ENCODE measurements at regions not wholly inside any gene's neighbourhood (a gene's known extent, or its start where the extent isn't known, plus 50 kb on each side); places are given as distances from the start of the nearest gene placed in this dataset.

DNA sequence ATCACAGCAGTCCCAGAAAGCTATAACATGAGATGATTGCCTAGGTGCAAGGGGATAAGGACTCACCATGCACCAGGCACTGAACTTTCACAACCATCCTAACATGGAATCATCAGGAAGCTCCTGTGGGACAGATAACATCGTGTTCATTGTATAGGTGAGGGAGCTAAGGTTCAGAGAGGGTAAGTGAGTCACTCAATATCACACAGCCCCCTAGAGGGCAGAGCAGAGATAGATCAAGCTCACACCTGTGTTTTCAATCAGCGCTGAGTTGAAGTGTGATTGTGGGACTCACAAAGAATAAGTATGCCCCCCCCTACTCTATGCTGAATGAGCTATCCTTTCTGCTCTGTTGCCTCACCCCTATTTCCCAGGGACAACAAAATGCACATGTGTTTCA lies 377.7 kb upstream of the ERCC4 start:
- Histone ChIP-seq H3K9me3 (ENCODE audit: control insufficient read depth, low read depth, low read length) (no peaks in the 10 kb centered on the region), H3K27me3 (ENCODE audit: control insufficient read depth, insufficient read depth, low read length) (no peaks in the 10 kb centered on the region)
- WGBS (ENCODE audit: insufficient coverage, low lambda C conversion rate) = no CpG with 5 or more reads among the region's 2 CpGs

DNA sequence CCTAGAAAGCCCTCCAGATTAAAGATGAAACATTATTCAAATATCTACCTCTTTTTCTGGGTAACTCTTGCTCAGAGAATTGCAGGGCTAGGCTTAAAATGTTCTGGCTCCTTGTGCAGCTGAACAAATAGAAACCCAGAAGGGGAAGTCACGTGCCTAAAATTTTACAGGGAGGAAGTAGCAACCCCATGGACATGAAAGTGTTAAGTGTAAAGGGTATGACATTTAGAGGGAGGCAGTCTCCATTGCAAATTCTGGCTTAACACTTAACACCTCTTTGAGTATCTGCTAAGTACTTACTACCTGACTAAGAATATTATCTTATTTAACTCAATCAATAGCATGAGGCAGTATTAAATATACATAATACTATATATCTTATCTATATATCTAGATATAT lies 376.1 kb upstream of the ERCC4 start:
- DNase-seq = no peak
- WGBS (ENCODE audit: insufficient coverage, low lambda C conversion rate) = no CpG with 5 or more reads among the region's 1 CpG
- Histone ChIP-seq H3K36me3 (ENCODE audit: control insufficient read depth, insufficient read depth, low read length) (no peaks in the 10 kb centered on the region), H3K4me3 (ENCODE audit: low read length) (no peak overlapping the region), H3K4me1 (ENCODE audit: control insufficient read depth, insufficient read depth, low read length) (no peaks in the 10 kb centered on the region), H3K27me3 (ENCODE audit: control insufficient read depth, insufficient read depth, low read length) (no peaks in the 10 kb centered on the region), H3K9me3 (ENCODE audit: control insufficient read depth, low read depth, low read length) (no peaks in the 10 kb centered on the region), H3K27ac (ENCODE audit: low read length) (no peak overlapping the region)

More for the DNA sequence above, 377.7 kb upstream of the ERCC4 start:
- H3K4me1 ChIP-seq (ENCODE audit: control insufficient read depth, insufficient read depth, low read length) = no peaks in the 10 kb centered on the region
- no peak overlapping the region for H3K27ac ChIP-seq (ENCODE audit: low read length)
- H3K4me3 ChIP-seq (ENCODE audit: low read length) = no peak overlapping the region
- no peaks in the 10 kb centered on the region for H3K36me3 ChIP-seq (ENCODE audit: control insufficient read depth, insufficient read depth, low read length)
- no peak for DNase-seq

DNA sequence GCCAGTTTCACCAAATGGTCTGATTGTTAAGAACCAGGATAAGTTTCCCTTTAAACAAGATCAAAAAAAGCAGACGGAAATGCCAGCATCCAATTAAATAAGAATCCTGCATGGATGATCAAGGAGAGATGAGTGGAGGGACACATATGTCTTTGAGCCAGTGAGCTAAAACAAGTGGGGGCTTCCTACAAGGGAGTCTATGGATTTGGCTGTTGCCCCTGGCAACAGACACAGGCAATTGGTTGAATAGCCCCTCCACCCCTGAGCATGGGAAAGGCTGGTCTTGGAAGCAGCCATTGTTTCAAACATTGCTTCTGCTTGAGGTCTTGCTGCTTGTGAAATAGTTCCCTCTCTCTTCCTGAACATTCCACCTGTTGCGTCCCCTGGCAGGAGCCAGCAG lies 374.7 kb upstream of the ERCC4 start:
- 100% methylated on average over 1 of the region's 2 CpGs for WGBS (ENCODE audit: insufficient coverage, low lambda C conversion rate)

DNA sequence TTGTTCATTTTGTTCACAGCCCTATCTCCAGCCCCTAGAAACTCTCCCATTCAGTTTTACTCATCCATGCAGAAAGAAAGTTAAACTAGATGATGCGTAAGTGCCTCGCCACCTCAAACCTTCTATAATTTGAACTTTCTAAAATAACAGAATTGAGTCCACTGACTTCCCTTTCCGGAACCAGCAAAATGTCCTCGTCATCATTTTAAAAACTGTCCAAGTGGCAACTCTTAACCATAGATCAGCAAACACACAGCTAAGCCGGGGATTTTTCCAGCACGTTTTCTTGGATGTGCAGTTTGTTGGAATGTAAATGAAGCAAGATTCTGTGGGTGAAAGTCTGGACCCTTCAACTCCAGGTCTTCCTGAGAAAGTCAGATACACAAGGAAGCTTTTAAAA lies 369.7 kb upstream of the ERCC4 start:
- no peaks in the 10 kb centered on the region for H3K4me1 ChIP-seq (ENCODE audit: control insufficient read depth, insufficient read depth, low read length)
- H3K36me3 ChIP-seq (ENCODE audit: control insufficient read depth, insufficient read depth, low read length) = no peaks in the 10 kb centered on the region
- H3K4me3 ChIP-seq (ENCODE audit: low read length) = no peak overlapping the region
- WGBS (ENCODE audit: insufficient coverage, low lambda C conversion rate) = 90% methylated on average over 2 of the region's 6 CpGs
- DNase-seq = no peak
- no peaks in the 10 kb centered on the region for H3K27me3 ChIP-seq (ENCODE audit: control insufficient read depth, insufficient read depth, low read length)
- no peaks in the 10 kb centered on the region for H3K9me3 ChIP-seq (ENCODE audit: control insufficient read depth, low read depth, low read length)
- no peak overlapping the region for H3K27ac ChIP-seq (ENCODE audit: low read length)

More for the DNA sequence above, 374.7 kb upstream of the ERCC4 start:
- H3K27ac ChIP-seq (ENCODE audit: low read length) = no peak overlapping the region
- H3K36me3 ChIP-seq (ENCODE audit: control insufficient read depth, insufficient read depth, low read length) = no peaks in the 10 kb centered on the region
- H3K4me3 ChIP-seq (ENCODE audit: low read length) = no peak overlapping the region
- DNase-seq = no peak
- no peaks in the 10 kb centered on the region for H3K9me3 ChIP-seq (ENCODE audit: control insufficient read depth, low read depth, low read length)
- no peaks in the 10 kb centered on the region for H3K4me1 ChIP-seq (ENCODE audit: control insufficient read depth, insufficient read depth, low read length)
- no peaks in the 10 kb centered on the region for H3K27me3 ChIP-seq (ENCODE audit: control insufficient read depth, insufficient read depth, low read length)

DNA sequence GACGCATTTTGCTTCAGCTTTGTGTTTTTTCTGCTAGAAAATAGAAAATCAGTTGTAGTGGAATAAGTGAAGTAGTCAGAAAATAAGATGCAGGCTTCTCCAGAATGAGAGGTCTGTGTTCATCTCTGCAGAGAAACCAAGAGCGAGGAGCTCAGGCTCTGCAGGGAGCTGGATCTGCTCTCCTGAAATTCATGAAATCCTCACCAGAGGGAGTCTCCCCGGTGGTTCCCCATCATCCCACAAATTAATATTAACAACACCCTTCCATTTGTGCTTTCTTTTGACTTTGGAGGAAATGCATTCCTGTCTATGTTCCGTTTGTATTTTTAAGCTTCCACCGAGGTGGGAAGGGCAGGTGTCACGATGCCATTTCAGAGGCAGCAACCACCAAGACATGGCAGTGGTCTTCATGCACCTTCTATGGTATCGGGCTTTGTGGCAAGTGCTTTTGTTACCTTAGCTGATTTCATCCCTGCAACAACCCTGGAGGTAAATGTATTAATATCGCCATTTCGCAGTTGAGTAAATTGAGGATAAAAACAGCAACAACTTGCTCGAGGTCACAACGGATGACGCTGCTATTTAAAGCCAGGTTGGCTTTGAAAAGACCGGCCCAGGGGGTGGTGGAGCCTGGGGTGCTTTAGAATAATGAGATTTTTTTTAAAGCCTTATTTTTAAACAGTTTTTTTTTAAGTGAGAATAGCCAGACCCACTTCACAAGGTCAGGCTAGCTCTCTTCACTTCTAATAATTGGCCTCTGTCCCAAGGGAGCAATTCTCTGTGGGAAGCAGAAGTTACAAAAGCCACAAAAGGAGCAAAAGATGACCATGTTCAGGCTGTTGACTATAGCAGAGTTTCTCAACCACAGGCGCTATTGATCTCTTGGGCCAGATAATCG lies 367.6 kb upstream of the ERCC4 start:
- Histone ChIP-seq H3K9me3 (ENCODE audit: control insufficient read depth, low read depth, low read length) (no peaks in the 10 kb centered on the region), H3K4me3 (ENCODE audit: low read length) (no peak overlapping the region), H3K27me3 (ENCODE audit: control insufficient read depth, insufficient read depth, low read length) (no peaks in the 10 kb centered on the region), H3K36me3 (ENCODE audit: control insufficient read depth, insufficient read depth, low read length) (no peaks in the 10 kb centered on the region), H3K27ac (ENCODE audit: low read length) (no peak overlapping the region), H3K4me1 (ENCODE audit: control insufficient read depth, insufficient read depth, low read length) (no peaks in the 10 kb centered on the region)
- 81% methylated on average over 5 of the region's 15 CpGs for WGBS (ENCODE audit: insufficient coverage, low lambda C conversion rate)
- DNase-seq = no peak

DNA sequence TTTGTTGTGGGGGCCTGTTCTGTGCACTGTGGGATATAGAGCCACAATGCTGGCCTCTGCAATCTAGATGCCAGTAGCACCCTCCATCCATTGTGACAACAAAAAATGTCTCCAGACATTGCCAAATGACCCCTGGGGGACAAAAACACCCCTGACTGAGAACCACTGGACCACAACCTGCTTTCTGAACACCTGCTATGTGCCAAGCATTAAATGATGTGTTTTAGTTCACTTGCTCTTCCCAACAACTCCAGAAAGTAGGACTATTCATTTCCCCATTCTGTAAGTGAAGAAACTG lies 367.0 kb upstream of the ERCC4 start:
- no peaks in the 10 kb centered on the region for H3K27me3 ChIP-seq (ENCODE audit: control insufficient read depth, insufficient read depth, low read length)
- H3K4me1 ChIP-seq (ENCODE audit: control insufficient read depth, insufficient read depth, low read length) = no peaks in the 10 kb centered on the region
- no peak for DNase-seq
- H3K36me3 ChIP-seq (ENCODE audit: control insufficient read depth, insufficient read depth, low read length) = no peaks in the 10 kb centered on the region
- no peaks in the 10 kb centered on the region for H3K9me3 ChIP-seq (ENCODE audit: control insufficient read depth, low read depth, low read length)
- H3K27ac ChIP-seq (ENCODE audit: low read length) = no peak overlapping the region
- no peak overlapping the region for H3K4me3 ChIP-seq (ENCODE audit: low read length)

DNA sequence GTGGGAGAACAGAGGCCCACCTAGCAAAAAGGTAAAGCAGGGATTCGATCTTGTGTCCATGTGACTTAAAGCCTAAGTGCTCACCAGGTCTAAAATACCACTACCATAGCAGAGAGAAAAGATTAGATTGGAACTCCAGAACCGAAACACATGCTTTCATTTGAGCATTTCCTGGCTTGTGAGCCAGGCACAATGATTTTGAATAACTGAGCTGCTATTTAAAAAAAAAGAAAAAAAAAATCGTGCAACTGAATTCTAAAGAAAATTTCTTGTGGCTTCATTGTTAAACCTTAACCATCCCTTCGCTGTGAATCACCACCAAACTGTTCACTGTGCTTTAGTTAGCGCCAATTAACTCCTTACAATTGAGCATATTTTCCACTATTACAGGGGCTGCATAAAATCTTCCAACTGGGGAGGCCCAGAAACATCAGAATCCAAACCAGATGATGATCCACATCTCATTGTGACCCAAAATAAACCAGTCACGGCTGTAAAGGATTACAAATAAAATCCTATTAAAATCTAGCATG lies 366.4 kb upstream of the ERCC4 start:
- 100% methylated on average over 1 of the region's 6 CpGs for WGBS (ENCODE audit: insufficient coverage, low lambda C conversion rate)

DNA sequence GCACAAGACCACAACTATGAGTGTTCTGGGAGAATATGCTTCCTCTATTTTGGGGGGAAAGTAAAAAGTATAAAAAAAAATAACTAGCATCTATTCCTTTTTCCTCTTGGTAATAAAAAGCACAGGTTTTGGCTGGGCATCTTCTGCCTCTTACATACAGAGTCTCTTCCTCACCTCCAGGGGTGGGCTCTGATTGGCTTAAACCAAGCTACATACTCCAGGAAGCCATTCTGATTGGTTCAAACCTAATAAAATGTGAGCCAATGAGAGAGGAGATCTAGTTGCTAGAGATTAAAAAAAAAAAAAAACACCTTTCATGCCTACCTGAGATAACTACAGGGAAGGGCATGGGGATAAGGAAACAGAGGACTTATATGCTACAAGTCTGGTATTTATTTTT lies 365.9 kb upstream of the ERCC4 start:
- H3K27ac ChIP-seq (ENCODE audit: low read length) = no peak overlapping the region
- H3K4me1 ChIP-seq (ENCODE audit: control insufficient read depth, insufficient read depth, low read length) = no peaks in the 10 kb centered on the region
- H3K4me3 ChIP-seq (ENCODE audit: low read length) = no peak overlapping the region
- no peaks in the 10 kb centered on the region for H3K36me3 ChIP-seq (ENCODE audit: control insufficient read depth, insufficient read depth, low read length)
- no peaks in the 10 kb centered on the region for H3K27me3 ChIP-seq (ENCODE audit: control insufficient read depth, insufficient read depth, low read length)
- H3K9me3 ChIP-seq (ENCODE audit: control insufficient read depth, low read depth, low read length) = no peaks in the 10 kb centered on the region
- no peak for DNase-seq

More for the DNA sequence above, 366.4 kb upstream of the ERCC4 start:
- Histone ChIP-seq H3K4me3 (ENCODE audit: low read length) (no peak overlapping the region), H3K9me3 (ENCODE audit: control insufficient read depth, low read depth, low read length) (no peaks in the 10 kb centered on the region), H3K27ac (ENCODE audit: low read length) (no peak overlapping the region), H3K4me1 (ENCODE audit: control insufficient read depth, insufficient read depth, low read length) (no peaks in the 10 kb centered on the region), H3K36me3 (ENCODE audit: control insufficient read depth, insufficient read depth, low read length) (no peaks in the 10 kb centered on the region), H3K27me3 (ENCODE audit: control insufficient read depth, insufficient read depth, low read length) (no peaks in the 10 kb centered on the region)
- DNase-seq = no peak

DNA sequence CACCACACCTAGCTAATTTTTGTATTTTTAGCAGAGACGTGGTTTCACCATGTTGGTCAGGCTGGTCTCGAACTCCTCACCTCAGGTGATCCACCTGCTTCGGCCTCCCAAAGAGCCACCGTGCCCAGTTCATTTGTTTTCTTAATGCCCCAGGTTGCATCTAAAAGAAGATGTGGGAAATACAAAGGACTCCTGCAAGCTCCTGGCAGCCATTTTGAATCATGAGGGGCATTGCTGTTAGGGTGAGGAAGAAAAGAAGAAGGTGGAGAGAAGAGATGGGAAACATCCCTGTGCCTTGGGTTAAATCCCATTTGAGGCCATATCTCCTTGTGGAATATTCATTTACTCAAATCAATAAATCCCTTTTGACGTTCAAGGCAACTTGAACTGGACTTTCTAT lies 365.3 kb upstream of the ERCC4 start:
- Histone ChIP-seq H3K9me3 (ENCODE audit: control insufficient read depth, low read depth, low read length) (no peaks in the 10 kb centered on the region), H3K27me3 (ENCODE audit: control insufficient read depth, insufficient read depth, low read length) (no peaks in the 10 kb centered on the region), H3K4me3 (ENCODE audit: low read length) (no peak overlapping the region), H3K36me3 (ENCODE audit: control insufficient read depth, insufficient read depth, low read length) (no peaks in the 10 kb centered on the region), H3K4me1 (ENCODE audit: control insufficient read depth, insufficient read depth, low read length) (no peaks in the 10 kb centered on the region), H3K27ac (ENCODE audit: low read length) (no peak overlapping the region)
- no peak for DNase-seq
- WGBS (ENCODE audit: insufficient coverage, low lambda C conversion rate) = no CpG with 5 or more reads among the region's 5 CpGs

DNA sequence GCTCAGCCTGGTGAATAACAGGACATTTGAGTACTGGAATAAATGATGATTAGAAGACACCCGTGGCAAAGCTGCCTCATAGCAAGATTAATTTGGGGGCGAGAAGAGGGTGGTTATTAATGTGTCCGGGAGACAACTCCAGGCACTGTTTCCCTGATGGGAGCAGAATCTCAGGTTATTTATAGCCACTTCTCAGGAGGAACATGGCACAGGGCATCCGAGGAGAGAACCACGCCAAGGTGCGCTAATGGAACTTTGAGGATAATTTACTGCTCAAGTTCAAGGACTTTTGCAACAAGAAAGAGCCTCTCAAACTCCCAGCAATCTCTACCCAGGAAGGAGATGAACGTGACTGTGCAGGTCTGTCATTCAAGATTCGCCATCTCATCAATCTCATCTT lies 362.5 kb upstream of the ERCC4 start:
- no CpG with 5 or more reads among the region's 8 CpGs for WGBS (ENCODE audit: insufficient coverage, low lambda C conversion rate)

DNA sequence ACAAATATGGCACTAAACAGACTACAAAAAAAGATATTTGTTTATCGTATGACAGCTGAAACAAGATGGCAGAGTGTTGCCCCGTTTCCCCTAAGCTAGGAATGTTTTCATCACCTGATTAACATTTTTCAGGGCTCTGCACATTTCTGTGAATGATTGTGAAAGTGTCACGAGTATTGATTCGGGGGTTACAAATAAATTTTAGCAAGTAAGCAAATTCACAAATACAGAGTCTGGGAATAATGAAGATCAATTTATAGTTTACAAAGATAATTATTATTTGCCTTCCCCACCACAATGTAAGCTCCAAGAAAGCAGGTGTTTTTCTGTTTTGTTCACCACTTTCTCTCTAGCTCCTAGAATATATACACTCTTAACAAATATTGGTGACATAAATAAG lies 361.2 kb upstream of the ERCC4 start:
- Histone ChIP-seq H3K27me3 (ENCODE audit: control insufficient read depth, insufficient read depth, low read length) (no peaks in the 10 kb centered on the region), H3K9me3 (ENCODE audit: control insufficient read depth, low read depth, low read length) (no peaks in the 10 kb centered on the region)

More for the DNA sequence above, 362.5 kb upstream of the ERCC4 start:
- no peak overlapping the region for H3K27ac ChIP-seq (ENCODE audit: low read length)
- no peaks in the 10 kb centered on the region for H3K9me3 ChIP-seq (ENCODE audit: control insufficient read depth, low read depth, low read length)
- DNase-seq = no peak
- H3K4me3 ChIP-seq (ENCODE audit: low read length) = no peak overlapping the region
- H3K27me3 ChIP-seq (ENCODE audit: control insufficient read depth, insufficient read depth, low read length) = no peaks in the 10 kb centered on the region
- H3K36me3 ChIP-seq (ENCODE audit: control insufficient read depth, insufficient read depth, low read length) = no peaks in the 10 kb centered on the region
- no peaks in the 10 kb centered on the region for H3K4me1 ChIP-seq (ENCODE audit: control insufficient read depth, insufficient read depth, low read length)

More for the DNA sequence above, 361.2 kb upstream of the ERCC4 start:
- H3K36me3 ChIP-seq (ENCODE audit: control insufficient read depth, insufficient read depth, low read length) = no peaks in the 10 kb centered on the region
- DNase-seq = no peak
- no CpG with 5 or more reads among the region's 4 CpGs for WGBS (ENCODE audit: insufficient coverage, low lambda C conversion rate)
- H3K4me1 ChIP-seq (ENCODE audit: control insufficient read depth, insufficient read depth, low read length) = no peaks in the 10 kb centered on the region
- H3K4me3 ChIP-seq (ENCODE audit: low read length) = no peak overlapping the region
- H3K27ac ChIP-seq (ENCODE audit: low read length) = no peak overlapping the region
